HepG2 (cell line): ENCODE measurements at regions not wholly inside any gene's neighbourhood (a gene's known extent, or its start where the extent isn't known, plus 50 kb on each side); places are given as distances from the start of the nearest gene placed in this dataset.

Source experiments
- ATAC-seq: fragments of 200-7000 bp; cut with Tn5 transposase; 3 replicates; pipeline ENCODE4 v1.9.1; 2020; ENCODE audit warnings: mild to moderate bottlenecking, moderate library complexity
- BruUV-seq: library from RNA; stranded (reverse); fragments of 400-500 nt; replicated peaks from 2 replicates; lab custom pipeline; 2021; lab: Mats Ljungman, UMichigan
- CTCF ChIA-PET: fragments of 300-600 bp; formaldehyde crosslinking; extraction: SDS; loops from one replicate; lab custom pipeline; 2021; ENCODE audit warnings: low total read pairs, inconsistent platforms, low intra/inter-chr PET ratio; lab: Yijun Ruan, JAX
- POLR2A ChIA-PET: fragments of 350-600 bp; sonication (Branson Sonifier 250); formaldehyde crosslinking; loops from one replicate; lab custom pipeline; 2020; ENCODE audit warnings: antibody characterized with exemption, inconsistent platforms; lab: Yijun Ruan, JAX
- DNase-seq: peaks from one replicate; pipeline ENCODE4 v3.0.0-alpha.2; 2015; ENCODE audit warnings: low spot score
- FAIRE-seq: peaks from 3 replicates; lab custom pipeline; 2011; peaks lifted over from hg19 to GRCh38; lab: Jason Lieb, UNC
- H2AFZ ChIP-seq: one replicate; pipeline ENCODE4 v1.6.1; 2011; ENCODE audit warnings: low read length, inconsistent platforms
- H3K27ac ChIP-seq: fragments of 300-600 bp; 3 replicates; pipeline ENCODE4 v1.8.0; 2011; ENCODE audit warnings: mixed run types, mild to moderate bottlenecking, mixed read lengths, low read length, inconsistent platforms; ENCODE audit not compliant: insufficient read depth; ENCODE audit errors: extremely low read length
- H3K27me3 ChIP-seq, 2 experiments: fragments of 200-600 bp in 1 of 2; 2 replicates in 1 of 2; 3 replicates in 1 of 2; pipeline versions ENCODE4 v1.6.0 to v1.8.0; 2011; ENCODE audit warnings: low read length in 2 of 2, mild to moderate bottlenecking in 2 of 2, moderate library complexity in 2 of 2, inconsistent platforms in 1 of 2; ENCODE audit not compliant: insufficient read depth in 2 of 2, control insufficient read depth in 1 of 2
- H3K36me3 ChIP-seq, 2 experiments: fragments of 200-600 bp in 1 of 2; replicated peaks in 1 of 2; 2 replicates in 1 of 2; 3 replicates in 1 of 2; pipeline versions ENCODE4 v1.5.1 to v1.8.0; 2011; ENCODE audit warnings: low read length in 2 of 2, inconsistent platforms in 1 of 2; ENCODE audit not compliant: insufficient read depth in 2 of 2, control insufficient read depth in 1 of 2
- H3K4me1 ChIP-seq: 2 replicates; pipeline ENCODE4 v1.5.1; 2012; ENCODE audit warnings: low read length, inconsistent platforms; ENCODE audit not compliant: insufficient read depth
- H3K4me2 ChIP-seq: 2 replicates; pipeline ENCODE4 v1.6.0; 2011; ENCODE audit warnings: low read depth, low read length, inconsistent platforms
- H3K4me3 ChIP-seq, 3 experiments: fragments of 200-600 bp in 1 of 3; sonication (generic), shearing (Covaris generic) in 1 of 3; replicated peaks in 1 of 3; 2 replicates each; pipeline ENCODE4 v1.5.1; 2011 to 2016; ENCODE audit warnings: low read length in 3 of 3, inconsistent platforms in 2 of 3, low read depth in 2 of 3, mild to moderate bottlenecking in 2 of 3, control low read depth in 1 of 3, mixed read lengths in 1 of 3; ENCODE audit not compliant: insufficient read depth in 1 of 3
- H3K79me2 ChIP-seq: one replicate; pipeline ENCODE4 v1.6.1; 2011; ENCODE audit warnings: low read length, inconsistent platforms; ENCODE audit not compliant: insufficient read depth
- H3K9ac ChIP-seq: 2 replicates; pipeline ENCODE4 v1.6.0; 2011; ENCODE audit warnings: mild to moderate bottlenecking, low read depth, low read length, inconsistent platforms; ENCODE audit not compliant: insufficient read depth
- H3K9me3 ChIP-seq: 2 replicates; pipeline ENCODE4 v1.5.1; 2012; ENCODE audit warnings: mild to moderate bottlenecking, low read length
- H4K20me1 ChIP-seq: 2 replicates; pipeline ENCODE4 v1.6.0; 2011; ENCODE audit warnings: inconsistent platforms, mild to moderate bottlenecking, low read length, moderate library complexity; ENCODE audit not compliant: insufficient read depth
- CEBPB ChIP-seq: IDR thresholded peaks from 2 replicates; pipeline ENCODE4 v1.6.1; 2011; ENCODE audit warnings: low read depth, low read length, improper control_type of control experiment, borderline replicate concordance
- DNMT3B ChIP-seq: conservative IDR thresholded peaks from 2 replicates; pipeline ENCODE4 v1.6.1; 2016; ENCODE audit warnings: missing biosample characterization, control low read depth
- ESRRA ChIP-seq: sonication (generic); formaldehyde crosslinking; IDR thresholded peaks from 2 replicates; pipeline ENCODE4 v1.5.1; 2020; ENCODE audit warnings: mild to moderate bottlenecking, low read depth, missing genetic modification reagents
- KMT2B ChIP-seq: IDR thresholded peaks from 2 replicates; pipeline ENCODE4 v1.6.1; 2016; ENCODE audit warnings: missing genetic modification reagents, missing compliant biosample characterization
- MLLT10 ChIP-seq: sonication (generic); formaldehyde crosslinking; IDR thresholded peaks from 2 replicates; pipeline ENCODE4 v1.4.0; 2020; ENCODE audit warnings: missing genetic modification reagents
- NR2C2 ChIP-seq: sonication (generic); formaldehyde crosslinking; IDR thresholded peaks from 2 replicates; pipeline ENCODE4 v1.4.0; 2020; ENCODE audit warnings: missing genetic modification reagents, mild to moderate bottlenecking, moderate library complexity, borderline replicate concordance
- SOX13 ChIP-seq, 3 experiments: fragments of 450-650 bp in 1 of 3; sonication (generic) in 1 of 3; formaldehyde crosslinking in 1 of 3; IDR thresholded peaks in 2 of 3; conservative IDR thresholded peaks in 1 of 3; 2 replicates each; pipeline versions ENCODE4 v1.5.0 to v1.6.1; 2016 to 2020; ENCODE audit warnings: antibody characterized with exemption in 1 of 3, mild to moderate bottlenecking in 1 of 3, missing compliant biosample characterization in 1 of 3, missing genetic modification reagents in 1 of 3, moderate library complexity in 1 of 3
- ZMAT3 ChIP-seq: sonication (generic); formaldehyde crosslinking; conservative IDR thresholded peaks from 2 replicates; pipeline ENCODE4 v1.7.0; 2021; ENCODE audit warnings: missing genetic modification reagents
- ZNF160 ChIP-seq: sonication (generic); formaldehyde crosslinking; IDR thresholded peaks from 2 replicates; pipeline ENCODE4 v1.8.0; 2022; ENCODE audit warnings: mild to moderate bottlenecking, inconsistent platforms, missing genetic modification reagents
- ZNF317 ChIP-seq: sonication (generic); formaldehyde crosslinking; IDR thresholded peaks from 2 replicates; pipeline ENCODE4 v1.5.0; 2020; ENCODE audit warnings: mild to moderate bottlenecking, missing genetic modification reagents
- ZNF703 ChIP-seq: sonication (generic); formaldehyde crosslinking; IDR thresholded peaks from 2 replicates; pipeline ENCODE4 v1.5.1; 2020; ENCODE audit warnings: missing genetic modification reagents, mild to moderate bottlenecking, moderate library complexity, borderline replicate concordance
- WGBS: methylation state at CpG from one replicate; pipeline ENCODE4 v1.1.6; 2017; ENCODE audit warnings: low lambda C conversion rate; 5-methylcytosine and 5-hydroxymethylcytosine counted together
- in situ Hi-C: cut with HindIII; loops from 2 replicates; pipeline ENCODE4 v1.10.0; 2017; ENCODE audit warnings: low pct_unique_long_range_greater_than_20kb; ENCODE audit not compliant: extremely low pct_ligation_motif_present
- intact Hi-C: fragments of 100-400 bp; cut with micrococcal nuclease; formaldehyde crosslinking; loops from one replicate; pipeline ENCODE4 v1.10.0; 2022; ENCODE audit not compliant: unreplicated experiment
- TF ChIP-seq, protein P1 (sequence below): IDR thresholded peaks from 2 replicates; pipeline ENCODE4 v1.6.1; 2016; ENCODE audit warnings: mild to moderate bottlenecking
- TF ChIP-seq, protein P2 (sequence below): IDR thresholded peaks from 2 replicates; pipeline ENCODE4 v1.6.1; 2016
- TF ChIP-seq, protein P3 (sequence below): sonication (generic); formaldehyde crosslinking; IDR thresholded peaks from 2 replicates; pipeline ENCODE4 v1.8.0; 2022; ENCODE audit warnings: mild to moderate bottlenecking, missing genetic modification reagents, moderate library complexity
- TF ChIP-seq, protein P4 (sequence below): sonication (generic); formaldehyde crosslinking; IDR thresholded peaks from 2 replicates; pipeline ENCODE4 v1.8.1; 2023; ENCODE audit warnings: missing genetic modification reagents, mild to moderate bottlenecking, borderline replicate concordance
- TF ChIP-seq, protein P5 (sequence below): sonication (generic); formaldehyde crosslinking; IDR thresholded peaks from 2 replicates; pipeline ENCODE4 v1.5.0; 2020; ENCODE audit warnings: mild to moderate bottlenecking, missing genetic modification reagents
- TF ChIP-seq, protein P6 (sequence below): sonication (generic); formaldehyde crosslinking; conservative IDR thresholded peaks from 2 replicates; pipeline ENCODE4 v1.8.0; 2022; ENCODE audit warnings: low read depth, missing genetic modification reagents

DNA sequence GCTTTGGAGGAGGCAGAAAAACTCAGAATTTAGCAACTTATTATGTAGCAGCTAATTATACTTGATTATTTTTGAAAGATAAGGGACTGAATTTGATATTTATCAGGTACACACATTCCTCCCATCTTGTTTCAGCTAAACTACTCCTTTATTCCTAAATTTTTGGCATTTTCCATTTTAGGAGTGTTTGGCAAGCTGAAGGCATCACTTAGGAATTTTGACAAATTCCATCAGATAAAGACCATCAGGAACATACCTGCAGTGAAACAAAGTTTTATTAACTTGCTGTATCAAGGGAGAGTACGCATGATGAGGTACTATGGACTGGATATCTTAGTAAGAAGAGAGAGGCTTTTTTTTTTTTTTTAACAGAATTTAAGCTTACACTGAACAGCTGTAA is 1092.2 kb downstream of the PLA2G4A start (continued):
- TF ChIP-seq KMT2B (CRISPR knock-in tag) (no peak), NR2C2 (CRISPR knock-in tag) (no peak), ZNF160 (CRISPR knock-in tag) (no peak)
- TF ChIP-seq, protein P1, sequence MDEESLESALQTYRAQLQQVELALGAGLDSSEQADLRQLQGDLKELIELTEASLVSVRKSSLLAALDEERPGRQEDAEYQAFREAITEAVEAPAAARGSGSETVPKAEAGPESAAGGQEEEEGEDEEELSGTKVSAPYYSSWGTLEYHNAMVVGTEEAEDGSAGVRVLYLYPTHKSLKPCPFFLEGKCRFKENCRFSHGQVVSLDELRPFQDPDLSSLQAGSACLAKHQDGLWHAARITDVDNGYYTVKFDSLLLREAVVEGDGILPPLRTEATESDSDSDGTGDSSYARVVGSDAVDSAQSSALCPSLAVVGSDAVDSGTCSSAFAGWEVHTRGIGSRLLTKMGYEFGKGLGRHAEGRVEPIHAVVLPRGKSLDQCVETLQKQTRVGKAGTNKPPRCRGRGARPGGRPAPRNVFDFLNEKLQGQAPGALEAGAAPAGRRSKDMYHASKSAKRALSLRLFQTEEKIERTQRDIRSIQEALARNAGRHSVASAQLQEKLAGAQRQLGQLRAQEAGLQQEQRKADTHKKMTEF (CRISPR knock-in tag): no peak
- TF ChIP-seq, protein P2, sequence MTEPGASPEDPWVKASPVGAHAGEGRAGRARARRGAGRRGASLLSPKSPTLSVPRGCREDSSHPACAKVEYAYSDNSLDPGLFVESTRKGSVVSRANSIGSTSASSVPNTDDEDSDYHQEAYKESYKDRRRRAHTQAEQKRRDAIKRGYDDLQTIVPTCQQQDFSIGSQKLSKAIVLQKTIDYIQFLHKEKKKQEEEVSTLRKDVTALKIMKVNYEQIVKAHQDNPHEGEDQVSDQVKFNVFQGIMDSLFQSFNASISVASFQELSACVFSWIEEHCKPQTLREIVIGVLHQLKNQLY (CRISPR knock-in tag): no peak
- TF ChIP-seq, protein P3, sequence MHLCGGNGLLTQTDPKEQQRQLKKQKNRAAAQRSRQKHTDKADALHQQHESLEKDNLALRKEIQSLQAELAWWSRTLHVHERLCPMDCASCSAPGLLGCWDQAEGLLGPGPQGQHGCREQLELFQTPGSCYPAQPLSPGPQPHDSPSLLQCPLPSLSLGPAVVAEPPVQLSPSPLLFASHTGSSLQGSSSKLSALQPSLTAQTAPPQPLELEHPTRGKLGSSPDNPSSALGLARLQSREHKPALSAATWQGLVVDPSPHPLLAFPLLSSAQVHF (CRISPR knock-in tag): no peak
- TF ChIP-seq, all 625 proteins: peak for 0

DNA sequence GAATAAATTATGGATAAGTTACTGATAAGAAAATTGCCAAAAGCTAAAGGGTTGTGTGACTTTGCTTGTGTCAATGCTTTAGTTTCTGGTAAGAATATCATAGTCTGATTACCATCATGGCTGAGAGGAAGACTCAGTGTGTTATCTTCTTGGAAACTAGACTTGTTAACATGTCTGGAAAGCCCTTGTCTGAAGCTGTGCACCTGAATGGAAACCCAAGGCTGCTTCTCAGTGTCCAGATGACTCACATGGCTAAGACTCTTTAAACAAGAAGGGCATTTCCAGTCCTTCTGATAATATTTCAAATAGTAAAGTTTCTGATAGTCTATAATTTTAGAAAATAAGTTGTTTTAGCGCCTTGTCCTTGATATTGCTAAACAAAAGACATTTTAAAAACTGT is 1092.7 kb downstream of the PLA2G4A start:
- intact Hi-C loops: no loop called here
- no peak for TF ChIP-seq DNMT3B (CRISPR knock-in tag)
- TF ChIP-seq ZNF317 (CRISPR knock-in tag): no peak
- TF ChIP-seq MLLT10 (CRISPR knock-in tag): no peak
- TF ChIP-seq SOX13 (IDR thresholded peaks at IDR 0.05): no peak
- TF ChIP-seq SOX13 (CRISPR knock-in tag; conservative IDR thresholded peaks at IDR 0.05 in 1 of 2, IDR thresholded peaks at IDR 0.05 in 1 of 2): no peak
- TF ChIP-seq ZNF703 (CRISPR knock-in tag): no peak
- TF ChIP-seq, protein P4, sequence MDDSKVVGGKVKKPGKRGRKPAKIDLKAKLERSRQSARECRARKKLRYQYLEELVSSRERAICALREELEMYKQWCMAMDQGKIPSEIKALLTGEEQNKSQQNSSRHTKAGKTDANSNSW: no peak
- no peak for TF ChIP-seq CEBPB
- TF ChIP-seq, protein P5, sequence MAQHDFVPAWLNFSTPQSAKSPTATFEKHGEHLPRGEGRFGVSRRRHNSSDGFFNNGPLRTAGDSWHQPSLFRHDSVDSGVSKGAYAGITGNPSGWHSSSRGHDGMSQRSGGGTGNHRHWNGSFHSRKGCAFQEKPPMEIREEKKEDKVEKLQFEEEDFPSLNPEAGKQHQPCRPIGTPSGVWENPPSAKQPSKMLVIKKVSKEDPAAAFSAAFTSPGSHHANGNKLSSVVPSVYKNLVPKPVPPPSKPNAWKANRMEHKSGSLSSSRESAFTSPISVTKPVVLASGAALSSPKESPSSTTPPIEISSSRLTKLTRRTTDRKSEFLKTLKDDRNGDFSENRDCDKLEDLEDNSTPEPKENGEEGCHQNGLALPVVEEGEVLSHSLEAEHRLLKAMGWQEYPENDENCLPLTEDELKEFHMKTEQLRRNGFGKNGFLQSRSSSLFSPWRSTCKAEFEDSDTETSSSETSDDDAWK (CRISPR knock-in tag): no peak
- TF ChIP-seq, protein P6, sequence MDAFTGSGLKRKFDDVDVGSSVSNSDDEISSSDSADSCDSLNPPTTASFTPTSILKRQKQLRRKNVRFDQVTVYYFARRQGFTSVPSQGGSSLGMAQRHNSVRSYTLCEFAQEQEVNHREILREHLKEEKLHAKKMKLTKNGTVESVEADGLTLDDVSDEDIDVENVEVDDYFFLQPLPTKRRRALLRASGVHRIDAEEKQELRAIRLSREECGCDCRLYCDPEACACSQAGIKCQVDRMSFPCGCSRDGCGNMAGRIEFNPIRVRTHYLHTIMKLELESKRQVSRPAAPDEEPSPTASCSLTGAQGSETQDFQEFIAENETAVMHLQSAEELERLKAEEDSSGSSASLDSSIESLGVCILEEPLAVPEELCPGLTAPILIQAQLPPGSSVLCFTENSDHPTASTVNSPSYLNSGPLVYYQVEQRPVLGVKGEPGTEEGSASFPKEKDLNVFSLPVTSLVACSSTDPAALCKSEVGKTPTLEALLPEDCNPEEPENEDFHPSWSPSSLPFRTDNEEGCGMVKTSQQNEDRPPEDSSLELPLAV (CRISPR knock-in tag): no peak
- TF ChIP-seq ESRRA (CRISPR knock-in tag): no peak
- no peak for TF ChIP-seq ZMAT3 (CRISPR knock-in tag)

More for the DNA sequence above, 1092.7 kb downstream of the PLA2G4A start:
- WGBS: 0% methylated on average over 1 of the region's 1 CpG
- in situ Hi-C loops: no loop called here
- Histone ChIP-seq H3K36me3 (no peaks in the 10 kb centered on the region), H3K4me1 (no peaks in the 10 kb centered on the region), H3K4me3 (no peak overlapping the region), H3K9me3 (no peaks in the 10 kb centered on the region), H4K20me1 (no peaks in the 10 kb centered on the region), H2AFZ (no peak overlapping the region), H3K9ac (no peak overlapping the region), H3K27me3 (no peaks in the 10 kb centered on the region), H3K4me2 (no peak overlapping the region), H3K79me2 (no peaks in the 10 kb centered on the region), H3K27ac (no peak overlapping the region)
- CTCF ChIA-PET: no interaction called here
- DNase-seq (no peak), FAIRE-seq (no peak), ATAC-seq (no peak)
- POLR2A ChIA-PET: no interaction called here
- BruUV-seq: no TSS peak
